ENCODE measurements at regions not wholly inside any gene's neighbourhood (a gene's known extent, or its start where the extent isn't known, plus 50 kb on each side); places are given as distances from the start of the nearest gene placed in this dataset.

DNA sequence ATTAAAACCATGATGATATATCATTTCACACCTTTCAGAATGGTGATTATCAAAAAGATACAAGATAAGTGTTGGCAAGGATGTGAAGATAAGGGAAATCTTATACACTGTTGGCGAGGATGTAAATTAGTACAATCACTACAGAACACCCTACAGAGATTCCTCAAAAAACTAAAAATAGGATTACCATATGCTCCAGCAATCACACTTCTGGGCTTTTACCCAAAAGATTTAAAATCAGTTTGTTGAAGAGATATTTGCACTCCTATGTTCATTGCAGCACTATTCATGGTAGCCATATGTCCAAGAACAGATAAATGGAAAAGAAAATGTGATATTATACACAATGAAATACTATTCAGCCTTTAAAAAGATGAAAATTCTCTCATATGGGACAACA is 240.4 kb downstream of the GABRG1 start:
- TF ChIP-seq, protein P1, sequence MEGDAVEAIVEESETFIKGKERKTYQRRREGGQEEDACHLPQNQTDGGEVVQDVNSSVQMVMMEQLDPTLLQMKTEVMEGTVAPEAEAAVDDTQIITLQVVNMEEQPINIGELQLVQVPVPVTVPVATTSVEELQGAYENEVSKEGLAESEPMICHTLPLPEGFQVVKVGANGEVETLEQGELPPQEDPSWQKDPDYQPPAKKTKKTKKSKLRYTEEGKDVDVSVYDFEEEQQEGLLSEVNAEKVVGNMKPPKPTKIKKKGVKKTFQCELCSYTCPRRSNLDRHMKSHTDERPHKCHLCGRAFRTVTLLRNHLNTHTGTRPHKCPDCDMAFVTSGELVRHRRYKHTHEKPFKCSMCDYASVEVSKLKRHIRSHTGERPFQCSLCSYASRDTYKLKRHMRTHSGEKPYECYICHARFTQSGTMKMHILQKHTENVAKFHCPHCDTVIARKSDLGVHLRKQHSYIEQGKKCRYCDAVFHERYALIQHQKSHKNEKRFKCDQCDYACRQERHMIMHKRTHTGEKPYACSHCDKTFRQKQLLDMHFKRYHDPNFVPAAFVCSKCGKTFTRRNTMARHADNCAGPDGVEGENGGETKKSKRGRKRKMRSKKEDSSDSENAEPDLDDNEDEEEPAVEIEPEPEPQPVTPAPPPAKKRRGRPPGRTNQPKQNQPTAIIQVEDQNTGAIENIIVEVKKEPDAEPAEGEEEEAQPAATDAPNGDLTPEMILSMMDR (conservative IDR thresholded peaks at IDR 0.05; ENCODE audit: low read depth, low read length) = no peak
- no peak overlapping the region for H3K4me3 ChIP-seq (ENCODE audit: low read depth, low read length)
- no peak for DNase-seq (ENCODE audit: low read depth)

DNA sequence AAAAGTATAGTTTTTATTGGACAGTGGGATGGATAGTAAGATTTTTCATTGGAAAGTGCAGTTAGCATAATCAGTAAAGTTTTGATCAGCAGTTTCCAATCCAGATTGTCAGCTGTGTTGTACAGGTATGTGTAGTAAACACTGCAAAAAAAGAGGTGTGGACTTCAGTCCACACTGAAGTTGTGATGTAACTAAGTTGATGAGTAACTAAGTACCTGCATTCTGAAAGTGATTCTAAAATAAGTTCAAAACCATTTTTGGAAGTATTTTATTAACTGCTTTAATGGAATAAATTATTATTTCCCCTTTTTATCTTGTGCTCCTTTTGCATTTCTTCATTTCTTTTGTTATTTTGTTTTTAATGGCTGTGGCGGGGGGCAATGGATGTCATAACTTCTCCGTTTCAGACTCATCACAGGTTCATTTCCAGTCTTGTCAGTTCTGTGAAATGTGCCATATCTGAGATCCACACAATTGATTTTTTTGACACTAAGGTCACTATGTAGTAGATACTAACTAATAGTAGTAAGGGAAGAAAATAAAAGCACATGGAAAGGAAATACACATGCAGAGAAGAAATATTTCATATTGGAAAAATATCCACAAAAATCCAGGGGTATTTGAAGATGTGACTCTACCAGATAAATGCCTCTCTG is 247.5 kb downstream of the GABRG1 start:
- DNase-seq (ENCODE audit: low read depth) = no peak
- H3K4me3 ChIP-seq (ENCODE audit: low read depth, low read length) = no peak overlapping the region
- TF ChIP-seq, protein P1 (conservative IDR thresholded peaks at IDR 0.05; ENCODE audit: low read depth, low read length) = no peak

DNA sequence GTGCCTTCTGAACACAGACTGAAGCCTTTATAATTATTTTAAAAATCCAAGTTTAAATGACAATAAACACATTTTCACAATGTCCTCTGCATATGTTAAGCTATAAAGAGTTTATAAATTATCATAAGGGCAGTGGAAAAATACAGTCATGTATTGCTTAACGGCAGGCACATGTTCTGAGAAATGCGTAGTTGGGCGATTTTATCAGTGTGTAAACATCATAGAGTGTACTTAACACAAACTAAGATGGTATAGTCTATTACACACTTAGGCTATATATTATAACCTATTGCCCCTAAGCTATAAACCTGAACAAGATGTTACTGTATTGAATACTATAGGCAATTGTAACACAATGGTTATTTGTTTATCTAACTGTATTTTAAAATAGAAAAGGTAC is 254.7 kb downstream of the GABRG1 start:
- DNase-seq (ENCODE audit: low read depth) = no peak
- TF ChIP-seq, protein P1 (conservative IDR thresholded peaks at IDR 0.05; ENCODE audit: low read depth, low read length) = no peak
- H3K4me3 ChIP-seq (ENCODE audit: low read depth, low read length) = no peak overlapping the region

DNA sequence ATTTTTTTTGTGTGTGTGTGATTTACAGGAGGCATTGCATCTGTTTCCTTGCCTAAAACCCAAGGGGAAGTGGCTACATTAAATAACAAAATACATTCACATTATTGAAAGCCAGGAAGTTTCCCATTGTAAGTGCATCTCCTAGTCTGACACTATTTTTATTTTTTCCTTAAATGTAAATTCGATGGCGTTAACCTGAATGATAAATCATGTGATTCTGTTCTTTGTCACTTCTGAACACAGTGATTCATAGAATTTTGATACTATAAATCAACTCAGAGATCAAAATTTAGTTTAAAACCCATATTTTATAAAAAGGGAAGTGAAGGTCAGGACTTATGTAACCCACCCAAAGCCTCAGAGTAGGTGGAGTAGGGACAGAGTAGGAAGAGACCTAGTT is 258.1 kb downstream of the GABRG1 start:
- TF ChIP-seq, protein P1 (conservative IDR thresholded peaks at IDR 0.05; ENCODE audit: low read depth, low read length) = no peak
- no peak overlapping the region for H3K4me3 ChIP-seq (ENCODE audit: low read depth, low read length)
- DNase-seq (ENCODE audit: low read depth) = no peak

DNA sequence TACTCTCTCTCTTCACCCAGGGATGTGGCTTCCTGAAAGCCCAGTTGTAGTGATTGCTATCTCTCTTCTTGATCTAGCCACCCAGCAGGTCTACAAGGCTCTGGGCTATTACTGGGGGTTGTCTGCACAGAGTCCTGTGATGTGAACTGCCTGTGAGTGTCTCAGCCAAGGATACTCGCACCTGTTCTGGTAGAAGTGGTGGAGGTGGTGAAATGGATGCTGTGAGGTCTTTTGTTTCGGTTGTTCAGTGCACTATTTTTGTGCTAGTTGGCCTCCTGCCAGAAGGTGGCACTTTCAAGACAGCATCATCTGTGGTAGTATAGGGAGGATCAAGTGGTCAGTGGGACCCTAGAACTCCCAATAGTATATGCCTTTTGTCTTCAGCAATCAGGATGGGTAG is 268.0 kb downstream of the GABRG1 start:
- TF ChIP-seq, protein P1 (conservative IDR thresholded peaks at IDR 0.05; ENCODE audit: low read depth, low read length) = no peak
- H3K4me3 ChIP-seq (ENCODE audit: low read depth, low read length) = no peak overlapping the region

DNA sequence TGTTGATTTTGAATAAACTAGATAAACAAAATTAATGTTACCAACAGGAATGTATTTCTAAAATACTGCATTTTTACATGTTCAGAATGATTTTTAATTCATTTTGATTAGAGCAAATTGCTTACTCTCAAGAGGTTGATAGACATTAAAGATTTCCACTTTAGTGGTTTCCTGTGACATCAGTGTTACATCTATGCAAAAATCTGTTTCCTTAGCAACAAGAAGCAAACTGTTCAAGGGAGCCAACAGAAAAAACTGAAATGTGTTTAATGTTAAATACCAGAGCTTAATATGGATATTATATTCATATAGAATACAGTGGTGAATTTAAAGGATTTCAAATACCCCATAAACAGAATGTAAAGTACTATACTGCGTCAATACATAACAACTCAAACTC is 277.8 kb downstream of the GABRG1 start:
- H3K4me3 ChIP-seq (ENCODE audit: low read depth, low read length) = no peak overlapping the region
- TF ChIP-seq, protein P1 (conservative IDR thresholded peaks at IDR 0.05; ENCODE audit: low read depth, low read length) = no peak
- no peak for DNase-seq (ENCODE audit: low read depth)

More for the DNA sequence above, 268.0 kb downstream of the GABRG1 start:
- DNase-seq (ENCODE audit: low read depth) = no peak

DNA sequence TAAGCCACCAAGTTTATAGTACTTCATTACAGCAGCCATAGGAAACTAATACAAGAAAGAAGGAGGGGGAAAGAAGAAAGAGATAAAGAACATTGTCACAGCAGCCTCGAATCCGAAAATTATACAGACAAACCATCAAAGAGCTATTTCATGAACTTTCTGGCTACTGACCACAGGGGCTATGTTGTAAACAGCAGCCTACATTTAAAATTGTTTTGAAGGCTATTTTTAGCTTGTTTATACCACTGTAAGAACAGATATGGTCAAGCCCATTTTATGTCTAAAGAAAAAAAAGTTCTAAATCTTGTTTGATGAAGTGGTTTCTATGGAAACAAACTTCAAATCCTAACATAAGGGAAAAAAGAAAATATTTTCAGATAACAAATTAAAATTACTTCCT is 282.1 kb downstream of the GABRG1 start:
- TF ChIP-seq, protein P1 (conservative IDR thresholded peaks at IDR 0.05; ENCODE audit: low read depth, low read length) = no peak
- no peak overlapping the region for H3K4me3 ChIP-seq (ENCODE audit: low read depth, low read length)
- DNase-seq (ENCODE audit: low read depth) = no peak

All from epithelial cell of proximal tubule (primary cell).